ENCODE measurements at regions not wholly inside any gene's neighbourhood (a gene's known extent, or its start where the extent isn't known, plus 50 kb on each side); places are given as distances from the start of the nearest gene placed in this dataset.

GRCh38 chr2:66714610-66715009, 279.7 kb downstream of the MEIS1 start:
- TF ChIP-seq POLR2A (IDR thresholded peaks at IDR 0.05) (no peak), CTCF (IDR thresholded peaks at IDR 0.05) (no peak)
